A549 (cell line): ENCODE measurements at regions not wholly inside any gene's neighbourhood (a gene's known extent, or its start where the extent isn't known, plus 50 kb on each side); places are given as distances from the start of the nearest gene placed in this dataset.

Experiments used
- ATAC-seq, 2 experiments: fragments of 200-7000 bp in 1 of 2; fragments of >200 bp in 1 of 2; cut with Nextera tagmentation in 1 of 2; cut with Tn5 transposase in 1 of 2; 3 replicates each; pipeline versions ENCODE4 v1.8.0 to v1.9.1; 2018 to 2020; ENCODE audit warnings: mild to moderate bottlenecking in 1 of 2, moderate library complexity in 1 of 2
- CTCF ChIA-PET: fragments of 300-600 bp; sonication (Branson Sonifier 250); formaldehyde crosslinking; extraction: SDS; loops from one replicate; lab custom pipeline; 2021; ENCODE audit warnings: antibody characterized with exemption, inconsistent platforms; lab: Yijun Ruan, JAX
- POLR2A ChIA-PET: fragments of 350-600 bp; formaldehyde crosslinking; extraction: SDS; loops from one replicate; lab custom pipeline; 2021; ENCODE audit warnings: antibody characterized with exemption, inconsistent platforms; lab: Yijun Ruan, JAX
- DNase-seq, 2 experiments: peaks; one replicate each; pipeline versions ENCODE4 v3.0.0 to v3.0.0-alpha.2; 2011 to 2016; ENCODE audit warnings: low read depth in 1 of 2, low spot score in 1 of 2
- FAIRE-seq: peaks from 2 replicates; lab custom pipeline; 2011; peaks lifted over from hg19 to GRCh38; lab: Jason Lieb, UNC
- H3K27ac ChIP-seq, 2 experiments: fragments of >200 bp; sonication (Bioruptor Twin); formaldehyde crosslinking; 3 replicates each; pipeline ENCODE4 v1.5.1; 2016 to 2017
- H3K4me1 ChIP-seq: fragments of >200 bp; sonication (Bioruptor Twin); formaldehyde crosslinking; 3 replicates; pipeline ENCODE4 v1.6.1; 2016
- H3K4me2 ChIP-seq: fragments of >200 bp; sonication (Bioruptor Twin); formaldehyde crosslinking; 3 replicates; pipeline ENCODE4 v1.6.1; 2016
- H3K4me3 ChIP-seq: fragments of >200 bp; sonication (Bioruptor Twin); formaldehyde crosslinking; 3 replicates; pipeline ENCODE4 v1.5.1; 2016
- H3K9me3 ChIP-seq: fragments of >200 bp; sonication (Bioruptor Twin); formaldehyde crosslinking; 3 replicates; pipeline ENCODE4 v1.6.1; 2016
- CEBPB ChIP-seq, 2 experiments: fragments of >200 bp in 1 of 2; sonication (Bioruptor Twin) in 1 of 2; formaldehyde crosslinking in 1 of 2; IDR thresholded peaks; 2 replicates each; pipeline ENCODE4 v1.6.1; 2012 to 2016
- CHD2 ChIP-seq: fragments of 150-350 bp; IDR thresholded peaks from 2 replicates; pipeline ENCODE4 v1.6.1; 2014; ENCODE audit warnings: low read length; ENCODE audit not compliant: partially characterized antibody
- CHD4 ChIP-seq: fragments of 200-600 bp; sonication (generic); IDR thresholded peaks from 2 replicates; pipeline ENCODE4 v1.6.1; 2016; ENCODE audit warnings: antibody characterized with exemption, mild to moderate bottlenecking, borderline replicate concordance
- EP300 ChIP-seq, 2 experiments: fragments of >200 bp; sonication (Bioruptor Twin); formaldehyde crosslinking; IDR thresholded peaks; 2 replicates in 1 of 2; 3 replicates in 1 of 2; pipeline ENCODE4 v1.6.1; 2016 to 2017
- FOSB ChIP-seq: fragments of 250-450 bp; sonication (Bioruptor Pico); IDR thresholded peaks from 2 replicates; pipeline ENCODE4 v1.5.0; 2020; ENCODE audit warnings: mild to moderate bottlenecking, moderate library complexity
- FOXS1 ChIP-seq: fragments of 250-450 bp; sonication (Bioruptor Pico); IDR thresholded peaks from 2 replicates; pipeline ENCODE4 v1.5.0; 2020; ENCODE audit warnings: mild to moderate bottlenecking, moderate library complexity
- JUNB ChIP-seq: fragments of >200 bp; sonication (Bioruptor Twin); formaldehyde crosslinking; IDR thresholded peaks from 2 replicates; pipeline ENCODE4 v1.6.1; 2016
- NFE2L2 ChIP-seq: fragments of 150-350 bp; conservative IDR thresholded peaks from 2 replicates; pipeline ENCODE4 v1.6.1; 2014; ENCODE audit warnings: low read length
- NR3C1 ChIP-seq: fragments of >200 bp; sonication (Bioruptor Twin); formaldehyde crosslinking; IDR thresholded peaks from 3 replicates; pipeline ENCODE4 v1.6.1; 2017
- RFX5 ChIP-seq: fragments of 450-650 bp; IDR thresholded peaks from 2 replicates; pipeline ENCODE4 v1.7.1; 2014; ENCODE audit warnings: antibody characterized with exemption, mild to moderate bottlenecking, moderate library complexity
- RNF2 ChIP-seq: fragments of 200-600 bp; sonication (generic); IDR thresholded peaks from 2 replicates; pipeline ENCODE4 v1.6.1; 2016; ENCODE audit warnings: low read depth, mild to moderate bottlenecking, antibody characterized with exemption, moderate library complexity, borderline replicate concordance
- SREBF2 ChIP-seq: fragments of 450-650 bp; IDR thresholded peaks from 2 replicates; pipeline ENCODE4 v1.6.1; 2014; ENCODE audit warnings: mild to moderate bottlenecking, moderate library complexity
- TFCP2L1 ChIP-seq: fragments of 250-450 bp; sonication (Bioruptor Pico); IDR thresholded peaks from 2 replicates; pipeline ENCODE4 v1.5.0; 2021; ENCODE audit warnings: mild to moderate bottlenecking
- WGBS: methylation state at CpG from one replicate; pipeline ENCODE4 v1.1.6; 2017; ENCODE audit errors: missing lambda C conversion rate; 5-methylcytosine and 5-hydroxymethylcytosine counted together
- TF ChIP-seq, protein P1 (sequence below): fragments of 150-350 bp; IDR thresholded peaks from 2 replicates; pipeline ENCODE4 v1.6.1; 2014; ENCODE audit warnings: low read depth, mild to moderate bottlenecking, low read length
- TF ChIP-seq, protein P2 (sequence below): fragments of >200 bp; sonication (Bioruptor Twin); formaldehyde crosslinking; IDR thresholded peaks from 2 replicates; pipeline ENCODE4 v1.6.1; 2016
- TF ChIP-seq, protein P3 (sequence below): fragments of 250-450 bp; sonication (Bioruptor Pico); IDR thresholded peaks from 2 replicates; pipeline ENCODE4 v1.5.0; 2020; ENCODE audit warnings: low read depth, mild to moderate bottlenecking, moderate library complexity
- TF ChIP-seq, protein P4 (sequence below): IDR thresholded peaks from 2 replicates; pipeline ENCODE4 v1.6.1; 2012
- TF ChIP-seq, protein P5 (sequence below): fragments of >200 bp; sonication (Bioruptor Twin); formaldehyde crosslinking; IDR thresholded peaks from 3 replicates; pipeline ENCODE4 v1.5.1; 2016
- TF ChIP-seq, protein P6 (sequence below): fragments of >200 bp; sonication (Bioruptor Twin); formaldehyde crosslinking; IDR thresholded peaks from 3 replicates; pipeline ENCODE4 v1.6.1; 2016

DNA sequence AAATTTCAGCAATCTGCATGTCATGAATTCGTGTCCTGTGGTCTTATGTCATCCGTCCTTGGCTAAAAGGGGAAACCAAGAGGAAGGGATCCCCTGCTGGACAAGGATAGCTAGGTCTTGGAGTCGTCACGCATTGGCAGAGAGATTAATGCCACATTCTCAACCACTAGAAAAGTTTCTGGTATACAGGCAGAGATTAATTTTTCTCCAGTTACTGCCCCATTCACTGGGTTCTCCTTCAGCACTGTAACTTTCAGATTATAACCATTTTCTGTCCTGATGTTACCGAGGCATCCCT lies 1060.6 kb upstream of the AUTS2 start (continued):
- TF ChIP-seq CHD2, result no peak
- TF ChIP-seq CEBPB (IDR thresholded peaks at IDR 0.05), result no peak
- no peak for TF ChIP-seq FOXS1 (CRISPR knock-in tag)

DNA sequence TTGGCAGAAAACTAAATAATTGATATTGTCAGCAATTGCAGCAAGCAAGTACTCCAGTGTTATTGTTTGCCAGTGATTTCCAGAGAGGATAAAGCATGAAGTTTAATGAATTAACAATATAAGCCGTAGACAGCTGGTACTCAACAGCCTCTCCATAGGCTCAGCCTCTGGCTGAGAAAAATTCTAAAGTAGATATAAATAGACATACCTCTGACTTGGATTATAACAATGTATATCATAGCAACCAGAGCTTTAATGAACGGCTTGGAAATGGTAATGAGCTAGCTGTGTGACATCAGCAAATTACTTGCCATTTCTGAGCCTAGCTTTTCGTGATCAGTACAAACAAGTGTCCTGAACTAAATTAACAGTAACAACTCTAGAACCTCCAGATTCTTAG lies 1055.4 kb upstream of the AUTS2 start:
- H3K9me3 ChIP-seq, result no peaks in the 10 kb centered on the region
- WGBS, result 73% methylated on average over 3 of the region's 3 CpGs
- FAIRE-seq, result no peak
- ATAC-seq, result no peak
- TF ChIP-seq SREBF2, result no peak
- TF ChIP-seq, protein P1, sequence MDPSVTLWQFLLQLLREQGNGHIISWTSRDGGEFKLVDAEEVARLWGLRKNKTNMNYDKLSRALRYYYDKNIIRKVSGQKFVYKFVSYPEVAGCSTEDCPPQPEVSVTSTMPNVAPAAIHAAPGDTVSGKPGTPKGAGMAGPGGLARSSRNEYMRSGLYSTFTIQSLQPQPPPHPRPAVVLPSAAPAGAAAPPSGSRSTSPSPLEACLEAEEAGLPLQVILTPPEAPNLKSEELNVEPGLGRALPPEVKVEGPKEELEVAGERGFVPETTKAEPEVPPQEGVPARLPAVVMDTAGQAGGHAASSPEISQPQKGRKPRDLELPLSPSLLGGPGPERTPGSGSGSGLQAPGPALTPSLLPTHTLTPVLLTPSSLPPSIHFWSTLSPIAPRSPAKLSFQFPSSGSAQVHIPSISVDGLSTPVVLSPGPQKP, result no peak
- TF ChIP-seq, protein P2, sequence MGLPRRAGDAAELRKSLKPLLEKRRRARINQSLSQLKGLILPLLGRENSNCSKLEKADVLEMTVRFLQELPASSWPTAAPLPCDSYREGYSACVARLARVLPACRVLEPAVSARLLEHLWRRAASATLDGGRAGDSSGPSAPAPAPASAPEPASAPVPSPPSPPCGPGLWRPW, result no peak
- TF ChIP-seq, protein P3, sequence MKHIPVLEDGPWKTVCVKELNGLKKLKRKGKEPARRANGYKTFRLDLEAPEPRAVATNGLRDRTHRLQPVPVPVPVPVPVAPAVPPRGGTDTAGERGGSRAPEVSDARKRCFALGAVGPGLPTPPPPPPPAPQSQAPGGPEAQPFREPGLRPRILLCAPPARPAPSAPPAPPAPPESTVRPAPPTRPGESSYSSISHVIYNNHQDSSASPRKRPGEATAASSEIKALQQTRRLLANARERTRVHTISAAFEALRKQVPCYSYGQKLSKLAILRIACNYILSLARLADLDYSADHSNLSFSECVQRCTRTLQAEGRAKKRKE (CRISPR knock-in tag), result no peak
- no peak for TF ChIP-seq EP300 (IDR thresholded peaks at IDR 0.05)
- ChIA-PET POLR2A (no interaction called here), CTCF (interaction anchor here (0.5 to 1.6 kb wide), 3 partner anchors 31 to 1389 kb away, joined by 3 read pairs; no protein-coding TSS in a partner anchor)
- H3K4me3 ChIP-seq, result no peak overlapping the region
- no peak for DNase-seq
- H3K4me2 ChIP-seq, result no peak overlapping the region
- peaks cover 9% of the 10 kb centered on the region for H3K4me1 ChIP-seq
- no peak overlapping the region for H3K27ac ChIP-seq

DNA sequence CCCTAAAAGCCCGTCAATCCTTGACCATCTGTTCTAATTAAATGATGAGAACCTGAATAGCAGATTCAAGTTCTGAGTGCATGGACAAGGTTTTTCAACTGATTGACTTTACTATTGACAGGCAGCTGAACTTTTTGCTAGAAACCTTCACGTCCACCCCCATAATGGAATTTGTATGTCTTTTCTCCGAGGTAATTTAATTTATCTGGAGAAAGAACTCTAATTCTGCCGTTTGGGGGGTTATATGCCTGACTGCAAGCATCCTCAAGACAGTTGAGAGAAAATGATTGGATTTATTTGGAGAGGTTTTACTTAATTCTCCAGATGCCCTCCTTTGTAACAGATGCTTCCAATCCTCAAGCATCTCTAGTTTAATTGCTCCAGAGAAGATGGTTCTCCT lies 1053.4 kb upstream of the AUTS2 start:
- no peak for ATAC-seq

DNA sequence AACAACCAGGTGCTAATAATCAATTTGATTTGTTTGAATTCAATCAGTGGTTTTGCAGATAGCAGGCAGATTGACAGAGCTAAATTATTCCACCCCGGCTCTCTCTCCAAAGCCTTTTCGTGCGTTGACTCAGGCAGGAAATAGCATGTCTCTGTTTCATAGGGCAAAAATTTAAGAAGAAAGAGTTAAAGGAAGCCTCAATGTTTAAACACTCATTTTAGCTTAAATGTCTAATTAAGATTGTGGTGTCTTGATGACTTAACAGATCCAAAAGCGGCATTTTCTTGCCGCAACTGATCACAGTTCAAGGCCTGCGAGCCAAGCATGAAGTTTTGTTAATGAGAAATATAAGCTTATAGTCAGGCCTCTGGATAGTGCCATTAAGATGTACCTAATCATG lies 1051.1 kb upstream of the AUTS2 start:
- no peaks in the 10 kb centered on the region for H3K9me3 ChIP-seq
- FAIRE-seq (no peak), ATAC-seq (no peak), DNase-seq (no peak)
- peaks cover 20% of the 10 kb centered on the region for H3K4me1 ChIP-seq
- H3K4me3 ChIP-seq, result no peak overlapping the region
- TF ChIP-seq, protein P4, sequence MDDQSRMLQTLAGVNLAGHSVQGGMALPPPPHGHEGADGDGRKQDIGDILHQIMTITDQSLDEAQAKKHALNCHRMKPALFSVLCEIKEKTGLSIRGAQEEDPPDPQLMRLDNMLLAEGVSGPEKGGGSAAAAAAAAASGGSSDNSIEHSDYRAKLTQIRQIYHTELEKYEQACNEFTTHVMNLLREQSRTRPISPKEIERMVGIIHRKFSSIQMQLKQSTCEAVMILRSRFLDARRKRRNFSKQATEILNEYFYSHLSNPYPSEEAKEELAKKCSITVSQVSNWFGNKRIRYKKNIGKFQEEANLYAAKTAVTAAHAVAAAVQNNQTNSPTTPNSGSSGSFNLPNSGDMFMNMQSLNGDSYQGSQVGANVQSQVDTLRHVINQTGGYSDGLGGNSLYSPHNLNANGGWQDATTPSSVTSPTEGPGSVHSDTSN, result no peak
- TF ChIP-seq, protein P1, result no peak
- no peak for TF ChIP-seq NR3C1
- TF ChIP-seq CHD4, result no peak
- no peak for TF ChIP-seq FOSB (CRISPR knock-in tag)
- TF ChIP-seq CEBPB (IDR thresholded peaks at IDR 0.05), result no peak
- TF ChIP-seq, protein P5, sequence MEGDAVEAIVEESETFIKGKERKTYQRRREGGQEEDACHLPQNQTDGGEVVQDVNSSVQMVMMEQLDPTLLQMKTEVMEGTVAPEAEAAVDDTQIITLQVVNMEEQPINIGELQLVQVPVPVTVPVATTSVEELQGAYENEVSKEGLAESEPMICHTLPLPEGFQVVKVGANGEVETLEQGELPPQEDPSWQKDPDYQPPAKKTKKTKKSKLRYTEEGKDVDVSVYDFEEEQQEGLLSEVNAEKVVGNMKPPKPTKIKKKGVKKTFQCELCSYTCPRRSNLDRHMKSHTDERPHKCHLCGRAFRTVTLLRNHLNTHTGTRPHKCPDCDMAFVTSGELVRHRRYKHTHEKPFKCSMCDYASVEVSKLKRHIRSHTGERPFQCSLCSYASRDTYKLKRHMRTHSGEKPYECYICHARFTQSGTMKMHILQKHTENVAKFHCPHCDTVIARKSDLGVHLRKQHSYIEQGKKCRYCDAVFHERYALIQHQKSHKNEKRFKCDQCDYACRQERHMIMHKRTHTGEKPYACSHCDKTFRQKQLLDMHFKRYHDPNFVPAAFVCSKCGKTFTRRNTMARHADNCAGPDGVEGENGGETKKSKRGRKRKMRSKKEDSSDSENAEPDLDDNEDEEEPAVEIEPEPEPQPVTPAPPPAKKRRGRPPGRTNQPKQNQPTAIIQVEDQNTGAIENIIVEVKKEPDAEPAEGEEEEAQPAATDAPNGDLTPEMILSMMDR, result no peak
- TF ChIP-seq CHD2, result no peak
- no peak overlapping the region for H3K4me2 ChIP-seq
- ChIA-PET POLR2A (no interaction called here), CTCF (no interaction called here)
- 58% methylated on average over 6 of the region's 6 CpGs for WGBS
- 0 out of 6 replicates have a peak overlapping the region, but pooled peaks of 1 of the 2 experiments have one; percentile 13 for H3K27ac ChIP-seq

More for the DNA sequence above, 1053.4 kb upstream of the AUTS2 start:
- no peak for FAIRE-seq
- POLR2A ChIA-PET, result no interaction called here
- DNase-seq, result no peak
- TF ChIP-seq NFE2L2 (no peak), RNF2 (no peak), RFX5 (no peak), TFCP2L1 (CRISPR knock-in tag) (no peak), JUNB (no peak), SREBF2 (no peak)
- TF ChIP-seq, protein P6, sequence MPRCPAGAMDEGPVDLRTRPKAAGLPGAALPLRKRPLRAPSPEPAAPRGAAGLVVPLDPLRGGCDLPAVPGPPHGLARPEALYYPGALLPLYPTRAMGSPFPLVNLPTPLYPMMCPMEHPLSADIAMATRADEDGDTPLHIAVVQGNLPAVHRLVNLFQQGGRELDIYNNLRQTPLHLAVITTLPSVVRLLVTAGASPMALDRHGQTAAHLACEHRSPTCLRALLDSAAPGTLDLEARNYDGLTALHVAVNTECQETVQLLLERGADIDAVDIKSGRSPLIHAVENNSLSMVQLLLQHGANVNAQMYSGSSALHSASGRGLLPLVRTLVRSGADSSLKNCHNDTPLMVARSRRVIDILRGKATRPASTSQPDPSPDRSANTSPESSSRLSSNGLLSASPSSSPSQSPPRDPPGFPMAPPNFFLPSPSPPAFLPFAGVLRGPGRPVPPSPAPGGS, result no peak
- Histone ChIP-seq H3K4me2 (no peak overlapping the region), H3K27ac (no peak overlapping the region), H3K9me3 (no peaks in the 10 kb centered on the region), H3K4me1 (peaks cover 15% of the 10 kb centered on the region), H3K4me3 (no peak overlapping the region)
- CTCF ChIA-PET, result interaction anchor here (0.5 to 1.6 kb wide), 2 partner anchors 10 to 320 kb away, joined by 3 read pairs; no protein-coding TSS in a partner anchor
- 54% methylated on average over 4 of the region's 4 CpGs for WGBS
